Stimulated activated CD4-positive, alpha-beta T cell treated with anti-CD3 and anti-CD28 coated beads, Interleukin-4, amount 100 ng/mL, for 1 hour (primary cell): ENCODE measurements at regions not wholly inside any gene's neighbourhood (a gene's known extent, or its start where the extent isn't known, plus 50 kb on each side); places are given as distances from the start of the nearest gene placed in this dataset.
"Not testable (repeated sequence)": the region's sequence is repeated elsewhere in the genome, so short reads cannot be mapped to it uniquely, and the experiment has no call there.

Experiments used
- DNase-seq: peaks from one replicate; pipeline ENCODE4 v3.0.0-alpha.2; 2020

- DNase-seq, result no peak
Measured at GRCh38 chr2:23021311-23022120, 363.5 kb upstream of the KLHL29 start.

GRCh38 chr2:23023722-23024121 lies 361.3 kb upstream of the KLHL29 start:
- DNase-seq, result no peak

GRCh38 chr2:23026671-23027070 lies 358.3 kb upstream of the KLHL29 start:
- no peak for DNase-seq

- no peak for DNase-seq
Measured at GRCh38 chr2:23027396-23027795, 357.6 kb upstream of the KLHL29 start.

GRCh38 chr2:23028106-23028505 lies 356.9 kb upstream of the KLHL29 start:
- no peak for DNase-seq

- no peak for DNase-seq
Measured at GRCh38 chr2:23029111-23029510, 355.9 kb upstream of the KLHL29 start.

- DNase-seq, result no peak
Measured at GRCh38 chr2:23029951-23030350, 355.0 kb upstream of the KLHL29 start.

- no peak for DNase-seq
Measured at GRCh38 chr2:23034996-23035395, 350.0 kb upstream of the KLHL29 start.

- no peak for DNase-seq
Measured at GRCh38 chr2:23036629-23037028, 348.4 kb upstream of the KLHL29 start.

GRCh38 chr2:23037596-23037995 lies 347.4 kb upstream of the KLHL29 start:
- no peak for DNase-seq

GRCh38 chr2:23041443-23041842 lies 343.5 kb upstream of the KLHL29 start:
- no peak for DNase-seq

GRCh38 chr2:23042216-23042906 lies 342.6 kb upstream of the KLHL29 start:
- DNase-seq, result no peak

- no peak for DNase-seq
Measured at GRCh38 chr2:23050388-23050787, 334.6 kb upstream of the KLHL29 start.

GRCh38 chr2:23053601-23054000 lies 331.4 kb upstream of the KLHL29 start:
- no peak for DNase-seq

GRCh38 chr2:23055251-23055650 lies 329.7 kb upstream of the KLHL29 start:
- no peak for DNase-seq

GRCh38 chr2:23056846-23057245 lies 328.1 kb upstream of the KLHL29 start:
- DNase-seq, result not testable (repeated sequence)

GRCh38 chr2:23058435-23058834 lies 326.5 kb upstream of the KLHL29 start:
- DNase-seq, result no peak

- no peak for DNase-seq
Measured at GRCh38 chr2:23065210-23065609, 319.8 kb upstream of the KLHL29 start.

- no peak for DNase-seq
Measured at GRCh38 chr2:23065936-23066335, 319.0 kb upstream of the KLHL29 start.

- DNase-seq, result no peak
Measured at GRCh38 chr2:23066686-23067085, 318.3 kb upstream of the KLHL29 start.

GRCh38 chr2:23069156-23069555 lies 315.8 kb upstream of the KLHL29 start:
- DNase-seq, result no peak

GRCh38 chr2:23069923-23070322 lies 315.1 kb upstream of the KLHL29 start:
- no peak for DNase-seq

GRCh38 chr2:23073056-23073455 lies 311.9 kb upstream of the KLHL29 start:
- no peak for DNase-seq

- no peak for DNase-seq
Measured at GRCh38 chr2:23073671-23074070, 311.3 kb upstream of the KLHL29 start.

GRCh38 chr2:23077596-23077995 lies 307.4 kb upstream of the KLHL29 start:
- DNase-seq, result no peak
